ENCODE measurements at regions not wholly inside any gene's neighbourhood (a gene's known extent, or its start where the extent isn't known, plus 50 kb on each side); places are given as distances from the start of the nearest gene placed in this dataset.
"Not testable (repeated sequence)": the region's sequence is repeated elsewhere in the genome, so short reads cannot be mapped to it uniquely, and the experiment has no call there.

GRCh38 chr2:220753486-220753885 is 818.6 kb downstream of the EPHA4 start:
- no peaks in the 10 kb centered on the region for H3K36me3 ChIP-seq
- H3K4me1 ChIP-seq (replicated peaks): no peaks in the 10 kb centered on the region
- H3K9me3 ChIP-seq (replicated peaks): no peaks in the 10 kb centered on the region
- no peak overlapping the region for H3K27ac ChIP-seq
- no peak overlapping the region for H3K4me3 ChIP-seq
- no peak for DNase-seq (ENCODE audit: low read depth in 1 of 2, low spot score in 2 of 2)
- no peaks in the 10 kb centered on the region for H3K27me3 ChIP-seq (replicated peaks)

GRCh38 chr2:220756653-220757052 is 815.5 kb downstream of the EPHA4 start:
- no peak overlapping the region for H3K4me3 ChIP-seq
- H3K4me1 ChIP-seq (replicated peaks): no peaks in the 10 kb centered on the region
- DNase-seq (ENCODE audit: low read depth in 1 of 2, low spot score in 2 of 2): no peak
- H3K9me3 ChIP-seq (replicated peaks): no peaks in the 10 kb centered on the region
- H3K36me3 ChIP-seq: no peaks in the 10 kb centered on the region
- no peaks in the 10 kb centered on the region for H3K27me3 ChIP-seq (replicated peaks)
- H3K27ac ChIP-seq: no peak overlapping the region

GRCh38 chr2:220758376-220758775 is 813.7 kb downstream of the EPHA4 start:
- not testable (repeated sequence) for H3K27ac ChIP-seq; H3K36me3 ChIP-seq; H3K4me3 ChIP-seq; H3K9me3 ChIP-seq (replicated peaks); H3K4me1 ChIP-seq (replicated peaks); H3K27me3 ChIP-seq (replicated peaks); DNase-seq (ENCODE audit: low read depth in 1 of 2, low spot score in 2 of 2)

GRCh38 chr2:220764171-220764570 is 807.9 kb downstream of the EPHA4 start:
- DNase-seq (ENCODE audit: low read depth in 1 of 2, low spot score in 2 of 2): no peak

GRCh38 chr2:220767591-220768255 is 804.4 kb downstream of the EPHA4 start:
- DNase-seq (ENCODE audit: low read depth in 1 of 2, low spot score in 2 of 2): no peak
- H3K4me3 ChIP-seq: no peak overlapping the region
- H3K36me3 ChIP-seq: no peaks in the 10 kb centered on the region
- no peak overlapping the region for H3K27ac ChIP-seq
- no peaks in the 10 kb centered on the region for H3K9me3 ChIP-seq (replicated peaks)
- no peaks in the 10 kb centered on the region for H3K4me1 ChIP-seq (replicated peaks)
- no peaks in the 10 kb centered on the region; the same call in 1 of the 2 replicates for H3K27me3 ChIP-seq (replicated peaks)

More at GRCh38 chr2:220764171-220764570, 807.9 kb downstream of the EPHA4 start:
- H3K36me3 ChIP-seq: no peaks in the 10 kb centered on the region
- H3K4me1 ChIP-seq (replicated peaks): no peaks in the 10 kb centered on the region
- no peaks in the 10 kb centered on the region for H3K27me3 ChIP-seq (replicated peaks)
- H3K4me3 ChIP-seq: no peak overlapping the region
- no peaks in the 10 kb centered on the region for H3K9me3 ChIP-seq (replicated peaks)
- H3K27ac ChIP-seq: no peak overlapping the region

- Histone ChIP-seq H3K27ac (no peak overlapping the region), H3K4me3 (no peak overlapping the region), H3K4me1 (replicated peaks) (peaks cover 5% of the 10 kb centered on the region), H3K27me3 (replicated peaks) (no peaks in the 10 kb centered on the region), H3K36me3 (no peaks in the 10 kb centered on the region), H3K9me3 (replicated peaks) (no peaks in the 10 kb centered on the region)
- no peak for DNase-seq (ENCODE audit: low read depth in 1 of 2, low spot score in 2 of 2)
Measured at GRCh38 chr2:220775856-220776488, 796.1 kb downstream of the EPHA4 start.

GRCh38 chr2:220779076-220779475 is 793.0 kb downstream of the EPHA4 start:
- not testable (repeated sequence) for H3K9me3 ChIP-seq (replicated peaks); H3K36me3 ChIP-seq; H3K27ac ChIP-seq; DNase-seq (ENCODE audit: low read depth in 1 of 2, low spot score in 2 of 2); H3K4me3 ChIP-seq; H3K4me1 ChIP-seq (replicated peaks); H3K27me3 ChIP-seq (replicated peaks)

GRCh38 chr2:220779511-220779910 is 792.6 kb downstream of the EPHA4 start:
- Histone ChIP-seq H3K4me3 (no peak overlapping the region), H3K27ac (no peak overlapping the region), H3K27me3 (replicated peaks) (no peaks in the 10 kb centered on the region), H3K36me3 (no peaks in the 10 kb centered on the region), H3K4me1 (replicated peaks) (peaks cover 5% of the 10 kb centered on the region), H3K9me3 (replicated peaks) (no peaks in the 10 kb centered on the region)
- DNase-seq (ENCODE audit: low read depth in 1 of 2, low spot score in 2 of 2): no peak

- no peak overlapping the region for H3K4me3 ChIP-seq
- H3K27ac ChIP-seq: no peak overlapping the region
Measured at GRCh38 chr2:220779931-220780330, 792.2 kb downstream of the EPHA4 start.

GRCh38 chr2:220781622-220782241 is 790.4 kb downstream of the EPHA4 start:
- H3K36me3 ChIP-seq: no peaks in the 10 kb centered on the region
- no peak for DNase-seq (ENCODE audit: low read depth in 1 of 2, low spot score in 2 of 2)
- H3K9me3 ChIP-seq (replicated peaks): no peaks in the 10 kb centered on the region
- H3K4me1 ChIP-seq (replicated peaks): peaks cover 5% of the 10 kb centered on the region
- H3K27me3 ChIP-seq (replicated peaks): no peaks in the 10 kb centered on the region
- H3K4me3 ChIP-seq: no peak overlapping the region
- no peak overlapping the region for H3K27ac ChIP-seq

More at GRCh38 chr2:220779931-220780330, 792.2 kb downstream of the EPHA4 start:
- Histone ChIP-seq H3K36me3 (no peaks in the 10 kb centered on the region), H3K9me3 (replicated peaks) (no peaks in the 10 kb centered on the region), H3K4me1 (replicated peaks) (peaks cover 5% of the 10 kb centered on the region), H3K27me3 (replicated peaks) (no peaks in the 10 kb centered on the region)
- peak in 1 of 2 experiments; percentile 16 for DNase-seq (ENCODE audit: low read depth in 1 of 2, low spot score in 2 of 2)

GRCh38 chr2:220782609-220783113 is 789.4 kb downstream of the EPHA4 start:
- no peaks in the 10 kb centered on the region for H3K9me3 ChIP-seq (replicated peaks)
- DNase-seq (ENCODE audit: low read depth in 1 of 2, low spot score in 2 of 2): no peak
- no peaks in the 10 kb centered on the region for H3K36me3 ChIP-seq
- no peaks in the 10 kb centered on the region for H3K27me3 ChIP-seq (replicated peaks)
- H3K27ac ChIP-seq: no peak overlapping the region
- H3K4me3 ChIP-seq: no peak overlapping the region
- H3K4me1 ChIP-seq (replicated peaks): peaks cover 5% of the 10 kb centered on the region

- Histone ChIP-seq H3K4me1 (replicated peaks) (peaks cover 5% of the 10 kb centered on the region), H3K36me3 (no peaks in the 10 kb centered on the region), H3K27ac (no peak overlapping the region), H3K9me3 (replicated peaks) (no peaks in the 10 kb centered on the region), H3K4me3 (no peak overlapping the region), H3K27me3 (replicated peaks) (no peaks in the 10 kb centered on the region)
- DNase-seq (ENCODE audit: low read depth in 1 of 2, low spot score in 2 of 2): no peak
Measured at GRCh38 chr2:220783671-220784070, 788.4 kb downstream of the EPHA4 start.

- Histone ChIP-seq H3K27me3 (replicated peaks) (no peaks in the 10 kb centered on the region), H3K36me3 (no peaks in the 10 kb centered on the region), H3K4me3 (no peak overlapping the region), H3K27ac (no peak overlapping the region), H3K4me1 (replicated peaks) (peaks cover 4% of the 10 kb centered on the region), H3K9me3 (replicated peaks) (no peaks in the 10 kb centered on the region)
- DNase-seq (ENCODE audit: low read depth in 1 of 2, low spot score in 2 of 2): no peak
Measured at GRCh38 chr2:220785178-220785577, 786.9 kb downstream of the EPHA4 start.

- Histone ChIP-seq H3K9me3 (replicated peaks) (no peaks in the 10 kb centered on the region), H3K36me3 (no peaks in the 10 kb centered on the region), H3K27me3 (replicated peaks) (no peaks in the 10 kb centered on the region), H3K4me1 (replicated peaks) (no peaks in the 10 kb centered on the region), H3K4me3 (no peak overlapping the region), H3K27ac (no peak overlapping the region)
- no peak for DNase-seq (ENCODE audit: low read depth in 1 of 2, low spot score in 2 of 2)
Measured at GRCh38 chr2:220786216-220786615, 785.9 kb downstream of the EPHA4 start.
